Prostate gland (tissue), 2 donors: ENCODE measurements at regions not wholly inside any gene's neighbourhood (a gene's known extent, or its start where the extent isn't known, plus 50 kb on each side); places are given as distances from the start of the nearest gene placed in this dataset.

Source experiments
- DNase-seq: peaks from one replicate; pipeline ENCODE4 v3.0.0-alpha.2; 2019; ENCODE audit warnings: low spot score
- H3K27ac ChIP-seq, 2 donors: fragments of 200-600 bp; sonication (generic); 2 replicates each; pipeline ENCODE4 v1.5.1; 2017 to 2019
- H3K27me3 ChIP-seq: fragments of 200-600 bp; sonication (generic); replicated peaks from 2 replicates; pipeline ENCODE4 v1.5.1; 2019; ENCODE audit not compliant: insufficient read depth
- H3K36me3 ChIP-seq, 2 donors: fragments of 200-600 bp; sonication (generic); 1 replicate in 1 of 2; 2 replicates in 1 of 2; pipeline versions ENCODE4 v1.5.1 to v1.8.1; 2017 to 2019
- H3K4me1 ChIP-seq: fragments of 200-600 bp; sonication (generic); replicated peaks from 2 replicates; pipeline ENCODE4 v1.5.1; 2019
- H3K4me3 ChIP-seq, 2 donors: fragments of 200-600 bp; sonication (generic); 2 replicates each; pipeline ENCODE4 v1.5.1; 2017 to 2019
- H3K9me3 ChIP-seq: fragments of 200-600 bp; sonication (generic); 2 replicates; pipeline ENCODE4 v1.5.1; 2017
- POLR2A ChIP-seq: fragments of 450-650 bp; IDR thresholded peaks from one replicate; pipeline ENCODE4 v1.6.1; 2016; ENCODE audit warnings: antibody characterized with exemption, mild to moderate bottlenecking
- POLR2AphosphoS5 ChIP-seq: sonication (generic); formaldehyde crosslinking; IDR thresholded peaks from one replicate; pipeline ENCODE4 v1.6.1; 2017; ENCODE audit warnings: antibody characterized with exemption
- WGBS: methylation state at CpG from one replicate; pipeline ENCODE4 v1.1.5; 2018; 5-methylcytosine and 5-hydroxymethylcytosine counted together
- intact Hi-C: fragments of 100-400 bp; cut with DNase I; formaldehyde crosslinking; loops from one replicate; pipeline ENCODE4 v1.14.2; 2022
- TF ChIP-seq, protein P1 (sequence below), 4 experiments: fragments of 200-600 bp in 2 of 4; fragments of 450-650 bp in 2 of 4; sonication (generic) in 2 of 4; IDR thresholded peaks; 1 replicate in 3 of 4; 2 replicates in 1 of 4; pipeline ENCODE4 v1.5.1; 2016 to 2019; ENCODE audit warnings: antibody characterized with exemption in 4 of 4, mild to moderate bottlenecking in 2 of 4, moderate library complexity in 2 of 4

DNA sequence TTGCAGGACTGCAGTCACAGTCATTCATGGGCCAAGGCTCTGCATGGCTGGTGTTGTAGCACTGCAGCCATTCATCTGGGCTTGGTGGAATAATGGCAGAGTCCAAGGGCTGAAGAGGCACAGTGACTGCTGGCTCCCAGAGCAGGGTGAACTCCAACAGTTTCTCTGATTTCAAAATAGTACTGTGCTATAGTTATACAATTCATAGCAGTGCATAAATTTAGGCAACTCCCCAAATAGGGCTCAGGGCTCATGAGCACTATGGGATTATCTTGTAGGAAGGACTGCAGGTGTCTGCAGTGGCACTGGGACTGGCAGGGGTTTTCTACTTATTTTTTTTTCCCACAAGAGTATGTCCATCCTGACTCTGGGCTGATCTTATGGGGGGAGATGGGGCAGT is 642.5 kb upstream of the SGCD start:
- no peaks in the 10 kb centered on the region for H3K27me3 ChIP-seq
- no peak overlapping the region for H3K4me3 ChIP-seq
- TF ChIP-seq POLR2A (no peak), POLR2AphosphoS5 (no peak)
- TF ChIP-seq, protein P1, sequence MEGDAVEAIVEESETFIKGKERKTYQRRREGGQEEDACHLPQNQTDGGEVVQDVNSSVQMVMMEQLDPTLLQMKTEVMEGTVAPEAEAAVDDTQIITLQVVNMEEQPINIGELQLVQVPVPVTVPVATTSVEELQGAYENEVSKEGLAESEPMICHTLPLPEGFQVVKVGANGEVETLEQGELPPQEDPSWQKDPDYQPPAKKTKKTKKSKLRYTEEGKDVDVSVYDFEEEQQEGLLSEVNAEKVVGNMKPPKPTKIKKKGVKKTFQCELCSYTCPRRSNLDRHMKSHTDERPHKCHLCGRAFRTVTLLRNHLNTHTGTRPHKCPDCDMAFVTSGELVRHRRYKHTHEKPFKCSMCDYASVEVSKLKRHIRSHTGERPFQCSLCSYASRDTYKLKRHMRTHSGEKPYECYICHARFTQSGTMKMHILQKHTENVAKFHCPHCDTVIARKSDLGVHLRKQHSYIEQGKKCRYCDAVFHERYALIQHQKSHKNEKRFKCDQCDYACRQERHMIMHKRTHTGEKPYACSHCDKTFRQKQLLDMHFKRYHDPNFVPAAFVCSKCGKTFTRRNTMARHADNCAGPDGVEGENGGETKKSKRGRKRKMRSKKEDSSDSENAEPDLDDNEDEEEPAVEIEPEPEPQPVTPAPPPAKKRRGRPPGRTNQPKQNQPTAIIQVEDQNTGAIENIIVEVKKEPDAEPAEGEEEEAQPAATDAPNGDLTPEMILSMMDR (IDR thresholded peaks at IDR 0.05), result no peak
- intact Hi-C loops, result no loop called here
- no peaks in the 10 kb centered on the region for H3K36me3 ChIP-seq
- no peak overlapping the region for H3K27ac ChIP-seq
- no peaks in the 10 kb centered on the region for H3K9me3 ChIP-seq
- no peak for DNase-seq
- H3K4me1 ChIP-seq, result no peaks in the 10 kb centered on the region

- 0% methylated on average over 1 of the region's 1 CpG for WGBS
- DNase-seq, result no peak
- Histone ChIP-seq H3K4me1 (no peaks in the 10 kb centered on the region), H3K36me3 (no peaks in the 10 kb centered on the region), H3K9me3 (no peaks in the 10 kb centered on the region), H3K27me3 (no peaks in the 10 kb centered on the region), H3K27ac (no peak overlapping the region), H3K4me3 (no peak overlapping the region)
- intact Hi-C loops, result no loop called here
- TF ChIP-seq, protein P1 (IDR thresholded peaks at IDR 0.05), result no peak
- TF ChIP-seq POLR2AphosphoS5 (no peak), POLR2A (no peak)
Observed at GRCh38 chr5:155686131-155686530, 640.8 kb upstream of the SGCD start.

- Histone ChIP-seq H3K4me3 (no peak overlapping the region), H3K27me3 (no peaks in the 10 kb centered on the region), H3K27ac (no peak overlapping the region), H3K4me1 (no peaks in the 10 kb centered on the region), H3K9me3 (no peaks in the 10 kb centered on the region), H3K36me3 (no peaks in the 10 kb centered on the region)
- TF ChIP-seq, protein P1 (IDR thresholded peaks at IDR 0.05), result no peak
- 8% methylated on average over 1 of the region's 1 CpG for WGBS
- DNase-seq, result no peak
- intact Hi-C loops, result no loop called here
Observed at GRCh38 chr5:155689406-155689805, 637.6 kb upstream of the SGCD start.

DNA sequence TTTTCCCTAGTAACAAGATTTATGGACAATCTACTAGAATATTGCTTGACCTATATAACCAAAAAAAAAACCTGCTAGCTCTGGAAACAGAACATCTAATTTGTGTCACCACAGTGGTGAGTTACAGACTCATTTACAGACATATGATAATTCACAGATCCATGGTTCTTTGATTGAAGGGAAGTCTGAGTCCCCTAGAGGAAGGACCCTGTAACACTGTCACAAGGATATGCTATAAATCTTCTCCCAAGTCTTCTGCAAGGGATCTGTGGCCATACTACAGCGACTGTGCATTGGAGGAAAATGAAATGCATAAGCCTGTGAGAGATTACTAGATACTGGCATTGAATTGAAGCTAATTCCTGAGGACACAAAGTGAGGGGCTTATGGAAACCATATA is 630.6 kb upstream of the SGCD start:
- 40% methylated on average over 1 of the region's 1 CpG for WGBS
- Histone ChIP-seq H3K27ac (no peak overlapping the region), H3K4me1 (no peaks in the 10 kb centered on the region), H3K4me3 (no peak overlapping the region), H3K36me3 (no peaks in the 10 kb centered on the region), H3K9me3 (no peaks in the 10 kb centered on the region), H3K27me3 (no peaks in the 10 kb centered on the region)
- intact Hi-C loops, result no loop called here
- TF ChIP-seq, protein P1 (IDR thresholded peaks at IDR 0.05), result no peak
- no peak for TF ChIP-seq POLR2A
- TF ChIP-seq POLR2AphosphoS5, result no peak
- no peak for DNase-seq

DNA sequence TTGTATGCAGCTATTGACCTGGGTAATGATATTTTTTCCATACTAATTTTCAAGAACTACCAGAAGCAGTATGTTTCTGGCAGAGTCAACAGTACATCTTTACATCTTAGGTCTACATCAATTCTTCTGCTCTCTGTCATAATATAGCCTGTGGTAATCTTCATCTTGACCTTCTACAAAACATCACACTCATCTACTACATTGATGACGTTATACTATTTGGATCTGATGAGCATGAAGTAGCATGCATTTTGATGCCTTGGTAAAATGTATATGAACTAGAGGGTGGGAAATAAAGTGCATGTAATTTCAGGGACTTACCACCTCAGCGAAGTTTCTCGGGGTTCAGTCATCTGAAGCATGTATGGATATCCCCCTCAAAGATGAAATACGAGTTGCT is 629.7 kb upstream of the SGCD start:
- intact Hi-C loops, result no loop called here
- DNase-seq, result no peak
- Histone ChIP-seq H3K27me3 (no peaks in the 10 kb centered on the region), H3K36me3 (no peaks in the 10 kb centered on the region), H3K27ac (no peak overlapping the region), H3K4me1 (no peaks in the 10 kb centered on the region), H3K9me3 (no peaks in the 10 kb centered on the region), H3K4me3 (no peak overlapping the region)
- TF ChIP-seq POLR2A (no peak), POLR2AphosphoS5 (no peak)
- TF ChIP-seq, protein P1 (IDR thresholded peaks at IDR 0.05), result no peak
- WGBS, result 88% methylated on average over 4 of the region's 4 CpGs
